H9 (cell line): ENCODE measurements at regions not wholly inside any gene's neighbourhood (a gene's known extent, or its start where the extent isn't known, plus 50 kb on each side); places are given as distances from the start of the nearest gene placed in this dataset.

Experiments
- DNase-seq: peaks from one replicate; pipeline ENCODE4 v3.0.0-alpha.2; 2017
- H2AFZ ChIP-seq: one replicate; pipeline ENCODE4 v1.6.1; 2013; ENCODE audit warnings: mild to moderate bottlenecking, low read length, control low read depth, moderate library complexity
- H2AK5ac ChIP-seq: 2 replicates; pipeline ENCODE4 v1.6.1; 2013; ENCODE audit warnings: low read length, control low read depth, mixed read lengths; ENCODE audit not compliant: insufficient read length
- H2BK120ac ChIP-seq: one replicate; pipeline ENCODE4 v1.6.1; 2013; ENCODE audit warnings: low read depth, mild to moderate bottlenecking, low read length, control low read depth, inconsistent platforms; ENCODE audit not compliant: poor library complexity, severe bottlenecking
- H2BK12ac ChIP-seq: 2 replicates; pipeline ENCODE4 v1.6.1; 2013; ENCODE audit warnings: low read length, control low read depth, mixed read lengths, low read depth; ENCODE audit not compliant: insufficient read length
- H2BK15ac ChIP-seq: 2 replicates; pipeline ENCODE4 v1.6.1; 2013; ENCODE audit warnings: low read depth, low read length, control low read depth
- H2BK20ac ChIP-seq: one replicate; pipeline ENCODE4 v1.6.1; 2013; ENCODE audit warnings: low read depth, mild to moderate bottlenecking, low read length, control low read depth, inconsistent platforms; ENCODE audit not compliant: poor library complexity, severe bottlenecking
- H2BK5ac ChIP-seq: 2 replicates; pipeline ENCODE4 v1.6.1; 2013; ENCODE audit warnings: low read length, control low read depth, mixed read lengths; ENCODE audit not compliant: insufficient read length
- H3K14ac ChIP-seq: 2 replicates; pipeline ENCODE4 v1.6.1; 2013; ENCODE audit warnings: low read length, control low read depth; ENCODE audit not compliant: insufficient read depth
- H3K18ac ChIP-seq: 2 replicates; pipeline ENCODE4 v1.6.1; 2013; ENCODE audit warnings: low read depth, mild to moderate bottlenecking, mixed read lengths, low read length, control low read depth; ENCODE audit not compliant: insufficient read length
- H3K23ac ChIP-seq: 2 replicates; pipeline ENCODE4 v1.6.1; 2013; ENCODE audit warnings: low read length, control low read depth, mixed read lengths, low read depth; ENCODE audit not compliant: insufficient read length
- H3K23me2 ChIP-seq: 2 replicates; pipeline ENCODE4 v1.6.1; 2013; ENCODE audit warnings: low read depth, mild to moderate bottlenecking, mixed read lengths, low read length, control low read depth; ENCODE audit not compliant: insufficient read length, poor library complexity, severe bottlenecking
- H3K27ac ChIP-seq: 2 replicates; pipeline ENCODE4 v1.5.1; 2013; ENCODE audit warnings: low read length, control low read depth, mixed read lengths, low read depth; ENCODE audit not compliant: insufficient read length
- H3K27me3 ChIP-seq: 2 replicates; pipeline ENCODE4 v1.6.1; 2013; ENCODE audit warnings: low read length, control low read depth, inconsistent platforms; ENCODE audit not compliant: insufficient read depth
- H3K4ac ChIP-seq: 2 replicates; pipeline ENCODE4 v1.6.1; 2013; ENCODE audit warnings: low read depth, mild to moderate bottlenecking, control low read depth, inconsistent platforms, low read length, moderate library complexity
- H3K4me1 ChIP-seq: 2 replicates; pipeline ENCODE4 v1.6.1; 2013; ENCODE audit warnings: low read length, control low read depth, inconsistent platforms; ENCODE audit not compliant: insufficient read depth
- H3K4me2 ChIP-seq: 2 replicates; pipeline ENCODE4 v1.6.1; 2013; ENCODE audit warnings: low read length, control low read depth, mixed read lengths; ENCODE audit not compliant: insufficient read length, insufficient read depth
- H3K56ac ChIP-seq: 2 replicates; pipeline ENCODE4 v1.6.1; 2013; ENCODE audit warnings: low read depth, mild to moderate bottlenecking, mixed read lengths, low read length, control low read depth; ENCODE audit not compliant: insufficient read length
- H3K79me1 ChIP-seq: 2 replicates; pipeline ENCODE4 v1.6.1; 2013; ENCODE audit warnings: low read depth, mild to moderate bottlenecking, moderate library complexity, low read length, control low read depth, inconsistent platforms; ENCODE audit not compliant: insufficient read depth, poor library complexity, severe bottlenecking
- H3K79me2 ChIP-seq: 2 replicates; pipeline ENCODE4 v1.6.1; 2013; ENCODE audit warnings: low read length, control low read depth, inconsistent platforms; ENCODE audit not compliant: insufficient read depth
- H3K9ac ChIP-seq: 2 replicates; pipeline ENCODE4 v1.6.1; 2013; ENCODE audit warnings: low read length, control low read depth, mixed read lengths; ENCODE audit not compliant: insufficient read length; ENCODE audit errors: extremely low read depth
- H3K9me3 ChIP-seq: one replicate; pipeline ENCODE4 v1.6.1; 2013; ENCODE audit warnings: low read depth, low read length, inconsistent platforms; ENCODE audit not compliant: control insufficient read depth
- H3T11ph ChIP-seq: one replicate; pipeline ENCODE4 v1.6.1; 2013; ENCODE audit warnings: mild to moderate bottlenecking, low read length, control low read depth, inconsistent platforms
- H4K20me1 ChIP-seq: one replicate; pipeline ENCODE4 v1.6.1; 2013; ENCODE audit not compliant: control insufficient read depth, insufficient read length, insufficient read depth
- H4K5ac ChIP-seq: 2 replicates; pipeline ENCODE4 v1.6.1; 2013; ENCODE audit warnings: low read depth, mild to moderate bottlenecking, mixed read lengths, low read length, control low read depth; ENCODE audit not compliant: insufficient read length
- H4K8ac ChIP-seq: replicated peaks from 2 replicates; pipeline ENCODE4 v1.6.1; 2013; ENCODE audit warnings: low read length, control low read depth, mixed read lengths, low read depth; ENCODE audit not compliant: insufficient read length
- H4K91ac ChIP-seq: 2 replicates; pipeline ENCODE4 v1.6.1; 2013; ENCODE audit warnings: low read depth, mild to moderate bottlenecking, moderate library complexity, mixed read lengths, low read length, control low read depth; ENCODE audit not compliant: insufficient read length
- H3K27ac Mint-ChIP-seq, 3 experiments: 2 replicates in 2 of 3; 3 replicates in 1 of 3; pipeline ENCODE4 v1.8.0; 2020 to 2021; ENCODE audit warnings: mixed read lengths in 3 of 3, mild to moderate bottlenecking in 1 of 3, moderate library complexity in 1 of 3
- H3K27me3 Mint-ChIP-seq: 2 replicates; pipeline ENCODE4 v1.8.0; 2021; ENCODE audit warnings: low read depth, mild to moderate bottlenecking, moderate library complexity, mixed read lengths
- H3K36me3 Mint-ChIP-seq, 3 experiments: 2 replicates in 2 of 3; 3 replicates in 1 of 3; pipeline ENCODE4 v1.8.0; 2020 to 2021; ENCODE audit warnings: low read depth in 3 of 3, mixed read lengths in 3 of 3; ENCODE audit not compliant: insufficient read depth in 1 of 3
- H3K4me1 Mint-ChIP-seq, 2 experiments: 2 replicates each; pipeline ENCODE4 v1.8.0; 2020; ENCODE audit warnings: mixed read lengths in 2 of 2
- H3K4me3 Mint-ChIP-seq, 2 experiments: 2 replicates in 1 of 2; 3 replicates in 1 of 2; pipeline ENCODE4 v1.8.0; 2020 to 2021; ENCODE audit warnings: mild to moderate bottlenecking in 2 of 2, mixed read lengths in 2 of 2, moderate library complexity in 1 of 2
- H3K9me3 Mint-ChIP-seq, 2 experiments: 2 replicates in 1 of 2; 3 replicates in 1 of 2; pipeline ENCODE4 v1.8.0; 2020; ENCODE audit warnings: mild to moderate bottlenecking in 2 of 2, mixed read lengths in 2 of 2, moderate library complexity in 1 of 2
- WGBS: extraction: QIAGEN DNeasy Blood & Tissue Kit; methylation state at CpG from one replicate; pipeline ENCODE4 v1.1.7; 2013; ENCODE audit warnings: missing lambda C conversion rate, low lambda C conversion rate, mixed read lengths; ENCODE audit not compliant: insufficient read length; ENCODE audit errors: extremely low coverage; 5-methylcytosine and 5-hydroxymethylcytosine counted together
- TF ChIP-seq, protein P1 (sequence below): fragments of 200-600 bp; sonication (generic); conservative IDR thresholded peaks from 3 replicates; pipeline ENCODE4 v1.8.0; 2021; ENCODE audit warnings: antibody characterized with exemption, mild to moderate bottlenecking

- Mint-ChIP-seq H3K9me3 (no peaks in the 10 kb centered on the region), H3K4me3 (no peak overlapping the region), H3K36me3 (no peaks in the 10 kb centered on the region), H3K27me3 (no peaks in the 10 kb centered on the region; the same call in 1 of the 2 replicates), H3K27ac (peak overlapping the region; percentile 53 to 93 (median 61); a peak in 3 of 7 replicates), H3K4me1 (peaks cover 54 to 63% of the 10 kb centered on the region in 2 experiments)
- Histone ChIP-seq H3K4ac (no peak overlapping the region), H3K4me2 (no peak overlapping the region), H3K14ac (no peak overlapping the region), H3K18ac (no peak overlapping the region), H3K9me3 (no peaks in the 10 kb centered on the region), H2AK5ac (no peak overlapping the region), H2BK15ac (no peak overlapping the region), H3K79me2 (no peaks in the 10 kb centered on the region), H3T11ph (no peak overlapping the region), H3K4me1 (peaks cover 8% of the 10 kb centered on the region; the same call in 1 of the 2 replicates), H3K9ac (no peak overlapping the region), H2BK12ac (no peak overlapping the region), H3K79me1 (no peaks in the 10 kb centered on the region), H2BK20ac (no peak overlapping the region), H4K20me1 (no peaks in the 10 kb centered on the region), H2BK5ac (no peak overlapping the region), H3K27me3 (no peaks in the 10 kb centered on the region), H2AFZ (no peak overlapping the region), H3K23ac (no peak overlapping the region), H4K5ac (no peak overlapping the region), H3K56ac (no peak overlapping the region), H4K91ac (no peak overlapping the region), H3K23me2 (no peaks in the 10 kb centered on the region), H3K27ac (no peak overlapping the region), H4K8ac (no peak overlapping the region), H2BK120ac (no peak overlapping the region)
- TF ChIP-seq, protein P1, sequence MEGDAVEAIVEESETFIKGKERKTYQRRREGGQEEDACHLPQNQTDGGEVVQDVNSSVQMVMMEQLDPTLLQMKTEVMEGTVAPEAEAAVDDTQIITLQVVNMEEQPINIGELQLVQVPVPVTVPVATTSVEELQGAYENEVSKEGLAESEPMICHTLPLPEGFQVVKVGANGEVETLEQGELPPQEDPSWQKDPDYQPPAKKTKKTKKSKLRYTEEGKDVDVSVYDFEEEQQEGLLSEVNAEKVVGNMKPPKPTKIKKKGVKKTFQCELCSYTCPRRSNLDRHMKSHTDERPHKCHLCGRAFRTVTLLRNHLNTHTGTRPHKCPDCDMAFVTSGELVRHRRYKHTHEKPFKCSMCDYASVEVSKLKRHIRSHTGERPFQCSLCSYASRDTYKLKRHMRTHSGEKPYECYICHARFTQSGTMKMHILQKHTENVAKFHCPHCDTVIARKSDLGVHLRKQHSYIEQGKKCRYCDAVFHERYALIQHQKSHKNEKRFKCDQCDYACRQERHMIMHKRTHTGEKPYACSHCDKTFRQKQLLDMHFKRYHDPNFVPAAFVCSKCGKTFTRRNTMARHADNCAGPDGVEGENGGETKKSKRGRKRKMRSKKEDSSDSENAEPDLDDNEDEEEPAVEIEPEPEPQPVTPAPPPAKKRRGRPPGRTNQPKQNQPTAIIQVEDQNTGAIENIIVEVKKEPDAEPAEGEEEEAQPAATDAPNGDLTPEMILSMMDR, result peak; percentile 77
- no CpG with 5 or more reads among the region's 8 CpGs for WGBS
- DNase-seq, result peak; percentile 85
These were observed 138.9 kb upstream of the HAAO start for GRCh38 chr2:42931146-42931817.
